A549 (cell line): ENCODE measurements at regions not wholly inside any gene's neighbourhood (a gene's known extent, or its start where the extent isn't known, plus 50 kb on each side); places are given as distances from the start of the nearest gene placed in this dataset.

Experiments
- ATAC-seq, 2 experiments: fragments of 200-7000 bp in 1 of 2; fragments of >200 bp in 1 of 2; cut with Nextera tagmentation in 1 of 2; cut with Tn5 transposase in 1 of 2; 3 replicates each; pipeline versions ENCODE4 v1.8.0 to v1.9.1; 2018 to 2020; ENCODE audit warnings: mild to moderate bottlenecking in 1 of 2, moderate library complexity in 1 of 2
- CTCF ChIA-PET: fragments of 300-600 bp; sonication (Branson Sonifier 250); formaldehyde crosslinking; extraction: SDS; loops from one replicate; lab custom pipeline; 2021; ENCODE audit warnings: antibody characterized with exemption, inconsistent platforms; lab: Yijun Ruan, JAX
- POLR2A ChIA-PET: fragments of 350-600 bp; formaldehyde crosslinking; extraction: SDS; loops from one replicate; lab custom pipeline; 2021; ENCODE audit warnings: antibody characterized with exemption, inconsistent platforms; lab: Yijun Ruan, JAX
- DNase-seq, 2 experiments: peaks; one replicate each; pipeline versions ENCODE4 v3.0.0 to v3.0.0-alpha.2; 2011 to 2016; ENCODE audit warnings: low read depth in 1 of 2, low spot score in 1 of 2
- FAIRE-seq: peaks from 2 replicates; lab custom pipeline; 2011; peaks lifted over from hg19 to GRCh38; lab: Jason Lieb, UNC
- H3K27ac ChIP-seq, 2 experiments: fragments of >200 bp; sonication (Bioruptor Twin); formaldehyde crosslinking; 3 replicates each; pipeline ENCODE4 v1.5.1; 2016 to 2017
- H3K4me1 ChIP-seq: fragments of >200 bp; sonication (Bioruptor Twin); formaldehyde crosslinking; 3 replicates; pipeline ENCODE4 v1.6.1; 2016
- H3K4me2 ChIP-seq: fragments of >200 bp; sonication (Bioruptor Twin); formaldehyde crosslinking; 3 replicates; pipeline ENCODE4 v1.6.1; 2016
- H3K4me3 ChIP-seq: fragments of >200 bp; sonication (Bioruptor Twin); formaldehyde crosslinking; 3 replicates; pipeline ENCODE4 v1.5.1; 2016
- H3K9me3 ChIP-seq: fragments of >200 bp; sonication (Bioruptor Twin); formaldehyde crosslinking; 3 replicates; pipeline ENCODE4 v1.6.1; 2016
- CBX2 ChIP-seq: fragments of 200-600 bp; sonication (generic); IDR thresholded peaks from 2 replicates; pipeline ENCODE4 v1.6.1; 2016; ENCODE audit warnings: low read depth, mild to moderate bottlenecking, borderline replicate concordance
- CEBPB ChIP-seq, 2 experiments: fragments of >200 bp in 1 of 2; sonication (Bioruptor Twin) in 1 of 2; formaldehyde crosslinking in 1 of 2; IDR thresholded peaks; 2 replicates each; pipeline ENCODE4 v1.6.1; 2012 to 2016
- CHD4 ChIP-seq: fragments of 200-600 bp; sonication (generic); IDR thresholded peaks from 2 replicates; pipeline ENCODE4 v1.6.1; 2016; ENCODE audit warnings: antibody characterized with exemption, mild to moderate bottlenecking, borderline replicate concordance
- E2F6 ChIP-seq: IDR thresholded peaks from 2 replicates; pipeline ENCODE4 v1.6.1; 2012; ENCODE audit warnings: low read depth, borderline replicate concordance
- ELK1 ChIP-seq: fragments of 150-350 bp; IDR thresholded peaks from 2 replicates; pipeline ENCODE4 v1.6.1; 2014; ENCODE audit warnings: low read depth, mild to moderate bottlenecking, low read length
- EP300 ChIP-seq, 2 experiments: fragments of >200 bp; sonication (Bioruptor Twin); formaldehyde crosslinking; IDR thresholded peaks; 2 replicates in 1 of 2; 3 replicates in 1 of 2; pipeline ENCODE4 v1.6.1; 2016 to 2017
- FOSB ChIP-seq: fragments of 250-450 bp; sonication (Bioruptor Pico); IDR thresholded peaks from 2 replicates; pipeline ENCODE4 v1.5.0; 2020; ENCODE audit warnings: mild to moderate bottlenecking, moderate library complexity
- FOSL2 ChIP-seq, 2 experiments: fragments of 450-650 bp in 1 of 2; fragments of >200 bp in 1 of 2; sonication (Bioruptor Twin) in 1 of 2; formaldehyde crosslinking; IDR thresholded peaks; 2 replicates each; pipeline versions ENCODE4 v1.5.0 to v1.6.1; 2016 to 2020; ENCODE audit warnings: mild to moderate bottlenecking in 1 of 2, moderate library complexity in 1 of 2
- HDAC2 ChIP-seq: fragments of 200-600 bp; sonication (generic); IDR thresholded peaks from 2 replicates; pipeline ENCODE4 v1.6.1; 2016
- HES2 ChIP-seq: fragments of >200 bp; sonication (Bioruptor Twin); formaldehyde crosslinking; IDR thresholded peaks from 2 replicates; pipeline ENCODE4 v1.6.1; 2016
- HEYL ChIP-seq: fragments of 250-450 bp; sonication (Bioruptor Pico); IDR thresholded peaks from 2 replicates; pipeline ENCODE4 v1.8.0; 2021; ENCODE audit warnings: mild to moderate bottlenecking, moderate library complexity
- HOXA7 ChIP-seq: fragments of 250-450 bp; sonication (Bioruptor Pico); IDR thresholded peaks from 2 replicates; pipeline ENCODE4 v1.5.0; 2020; ENCODE audit warnings: mild to moderate bottlenecking, moderate library complexity
- HOXB5 ChIP-seq: fragments of 250-450 bp; sonication (Bioruptor Pico); IDR thresholded peaks from 2 replicates; pipeline ENCODE4 v1.5.0; 2020; ENCODE audit warnings: mild to moderate bottlenecking, moderate library complexity
- JUNB ChIP-seq: fragments of >200 bp; sonication (Bioruptor Twin); formaldehyde crosslinking; IDR thresholded peaks from 2 replicates; pipeline ENCODE4 v1.6.1; 2016
- KDM1A ChIP-seq: fragments of 200-600 bp; sonication (generic); IDR thresholded peaks from 2 replicates; pipeline ENCODE4 v1.6.1; 2016; ENCODE audit warnings: low read depth, mild to moderate bottlenecking
- KDM5A ChIP-seq: fragments of 200-600 bp; sonication (generic); IDR thresholded peaks from 2 replicates; pipeline ENCODE4 v1.6.1; 2016; ENCODE audit warnings: antibody characterized with exemption, mild to moderate bottlenecking
- NFE2L2 ChIP-seq: fragments of 150-350 bp; conservative IDR thresholded peaks from 2 replicates; pipeline ENCODE4 v1.6.1; 2014; ENCODE audit warnings: low read length
- PBX3 ChIP-seq: IDR thresholded peaks from 2 replicates; pipeline ENCODE4 v1.6.1; 2012
- POLR2AphosphoS2 ChIP-seq: conservative IDR thresholded peaks from 2 replicates; pipeline ENCODE4 v1.6.1; 2012; ENCODE audit warnings: low read length, improper control_type of control experiment, inconsistent platforms
- REST ChIP-seq: fragments of 200-600 bp; sonication (generic); IDR thresholded peaks from 2 replicates; pipeline ENCODE4 v1.6.1; 2016; ENCODE audit warnings: antibody characterized with exemption, mild to moderate bottlenecking, moderate library complexity
- RFX5 ChIP-seq: fragments of 450-650 bp; IDR thresholded peaks from 2 replicates; pipeline ENCODE4 v1.7.1; 2014; ENCODE audit warnings: antibody characterized with exemption, mild to moderate bottlenecking, moderate library complexity
- RNF2 ChIP-seq: fragments of 200-600 bp; sonication (generic); IDR thresholded peaks from 2 replicates; pipeline ENCODE4 v1.6.1; 2016; ENCODE audit warnings: low read depth, mild to moderate bottlenecking, antibody characterized with exemption, moderate library complexity, borderline replicate concordance
- TP53 ChIP-seq: fragments of 250-450 bp; sonication (Bioruptor Pico); IDR thresholded peaks from 2 replicates; pipeline ENCODE4 v1.5.0; 2021; ENCODE audit warnings: mild to moderate bottlenecking, moderate library complexity
- ZNF302 ChIP-seq: fragments of 250-450 bp; sonication (Bioruptor Pico); IDR thresholded peaks from 2 replicates; pipeline ENCODE4 v1.9.0; 2021; ENCODE audit warnings: inconsistent platforms, mild to moderate bottlenecking, moderate library complexity
- WGBS: methylation state at CpG from one replicate; pipeline ENCODE4 v1.1.6; 2017; ENCODE audit errors: missing lambda C conversion rate; 5-methylcytosine and 5-hydroxymethylcytosine counted together

GRCh38 chr5:144087576-144087975, 82.9 kb downstream of the YIPF5 start:
- Histone ChIP-seq H3K4me3 (no peak overlapping the region), H3K9me3 (no peaks in the 10 kb centered on the region), H3K4me2 (no peak overlapping the region), H3K4me1 (no peaks in the 10 kb centered on the region), H3K27ac (no peak overlapping the region)
- no peak for TF ChIP-seq NFE2L2
- TF ChIP-seq CBX2: no peak
- no peak for TF ChIP-seq FOSL2 (IDR thresholded peaks at IDR 0.05)
- TF ChIP-seq FOSL2 (CRISPR knock-in tag; IDR thresholded peaks at IDR 0.05): no peak
- TF ChIP-seq JUNB: no peak
- TF ChIP-seq HOXB5 (CRISPR knock-in tag): no peak
- TF ChIP-seq HDAC2: no peak
- TF ChIP-seq POLR2AphosphoS2: no peak
- no peak for TF ChIP-seq CHD4
- TF ChIP-seq KDM5A: no peak
- no peak for TF ChIP-seq REST
- TF ChIP-seq CEBPB (IDR thresholded peaks at IDR 0.05): no peak
- TF ChIP-seq RFX5: no peak
- TF ChIP-seq HEYL (CRISPR knock-in tag): no peak
- FAIRE-seq (no peak), DNase-seq (no peak), ATAC-seq (no peak)
- ChIA-PET POLR2A (no interaction called here), CTCF (no interaction called here)
- 38% methylated on average over 1 of the region's 1 CpG for WGBS

- no peak overlapping the region for H3K4me3 ChIP-seq
- H3K9me3 ChIP-seq: no peaks in the 10 kb centered on the region
- DNase-seq: no peak
- TF ChIP-seq ELK1 (no peak), HOXA7 (CRISPR knock-in tag) (no peak), HEYL (CRISPR knock-in tag) (no peak)
- H3K4me1 ChIP-seq: no peaks in the 10 kb centered on the region
- ChIA-PET POLR2A (no interaction called here), CTCF (interaction anchor here (0.7 kb wide), 1 partner anchor 15 kb away, joined by 3 read pairs; no protein-coding TSS in a partner anchor)
- FAIRE-seq: no peak
- no peak overlapping the region for H3K4me2 ChIP-seq
- ATAC-seq: no peak; a peak in 1 of 6 replicates
- 90% methylated on average over 3 of the region's 3 CpGs for WGBS
- no peak overlapping the region for H3K27ac ChIP-seq
These were observed 82.0 kb downstream of the YIPF5 start for GRCh38 chr5:144088206-144089064.

- no peak overlapping the region for H3K4me3 ChIP-seq
- H3K27ac ChIP-seq: no peak overlapping the region
- CTCF ChIA-PET: interaction anchor here (0.8 kb wide), 1 partner anchor 53 kb away, joined by 3 read pairs; no protein-coding TSS in a partner anchor
- ATAC-seq (peak in 1 of 2 experiments; percentile 23; a peak in 3 of 6 replicates), FAIRE-seq (no peak), DNase-seq (no peak)
- H3K9me3 ChIP-seq: no peaks in the 10 kb centered on the region
- no peaks in the 10 kb centered on the region for H3K4me1 ChIP-seq
- 64% methylated on average over 2 of the region's 2 CpGs for WGBS
- POLR2A ChIA-PET: no interaction called here
- no peak overlapping the region for H3K4me2 ChIP-seq
- TF ChIP-seq TP53 (no peak), E2F6 (no peak), PBX3 (no peak), KDM1A (no peak), HES2 (no peak), ZNF302 (CRISPR knock-in tag) (no peak), ELK1 (no peak), FOSB (CRISPR knock-in tag) (no peak), HOXB5 (CRISPR knock-in tag) (no peak), EP300 (IDR thresholded peaks at IDR 0.05) (no peak), RNF2 (no peak)
These were observed 80.9 kb downstream of the YIPF5 start for GRCh38 chr5:144089401-144090021.
